Smooth muscle cell (in vitro differentiated cells): ENCODE measurements at regions not wholly inside any gene's neighbourhood (a gene's known extent, or its start where the extent isn't known, plus 50 kb on each side); places are given as distances from the start of the nearest gene placed in this dataset.

ENCODE experiments used
- DNase-seq: peaks from one replicate; lab custom pipeline; 2025; ENCODE audit not compliant: unreplicated experiment; lab: John Stamatoyannopoulos, UW
- H2AFZ ChIP-seq: fragments of 200-600 bp; sonication (generic); 2 replicates; pipeline ENCODE4 v1.6.0; 2016; ENCODE audit warnings: antibody characterized with exemption, low read depth, mild to moderate bottlenecking
- H3F3A ChIP-seq: fragments of 200-600 bp; sonication (generic); 2 replicates; pipeline ENCODE4 v1.6.0; 2017; ENCODE audit warnings: antibody characterized with exemption, low read depth
- H3K27ac ChIP-seq: fragments of 200-600 bp; sonication (generic); 2 replicates; pipeline ENCODE4 v1.5.1; 2016; ENCODE audit warnings: low read depth, mild to moderate bottlenecking
- H3K27me3 ChIP-seq: fragments of 200-600 bp; sonication (generic); 2 replicates; pipeline ENCODE4 v1.6.1; 2016; ENCODE audit warnings: low read depth, mild to moderate bottlenecking
- H3K36me3 ChIP-seq: fragments of 200-600 bp; sonication (generic); 2 replicates; pipeline ENCODE4 v1.5.1; 2016; ENCODE audit warnings: low read depth
- H3K4me1 ChIP-seq: fragments of 200-600 bp; sonication (generic); 2 replicates; pipeline ENCODE4 v1.5.1; 2016; ENCODE audit warnings: low read depth
- H3K4me2 ChIP-seq: fragments of 200-600 bp; sonication (generic); 2 replicates; pipeline ENCODE4 v1.6.0; 2016; ENCODE audit warnings: mild to moderate bottlenecking
- H3K4me3 ChIP-seq: fragments of 200-600 bp; sonication (generic); 2 replicates; pipeline ENCODE4 v1.5.1; 2016; ENCODE audit warnings: mild to moderate bottlenecking
- H3K79me2 ChIP-seq: fragments of 200-600 bp; sonication (generic); 2 replicates; pipeline ENCODE4 v1.6.0; 2016; ENCODE audit warnings: low read depth, mild to moderate bottlenecking
- H3K9ac ChIP-seq: fragments of 200-600 bp; sonication (generic); 2 replicates; pipeline ENCODE4 v1.6.0; 2016; ENCODE audit warnings: low read depth
- H3K9me3 ChIP-seq: fragments of 200-600 bp; sonication (generic); replicated peaks from 2 replicates; pipeline ENCODE4 v1.5.1; 2016; ENCODE audit warnings: low read depth
- H4K20me1 ChIP-seq: fragments of 200-600 bp; sonication (generic); 2 replicates; pipeline ENCODE4 v1.6.0; 2016; ENCODE audit warnings: low read depth
- CTCF ChIP-seq: fragments of 200-600 bp; sonication (generic); IDR thresholded peaks from 2 replicates; pipeline ENCODE4 v1.5.1; 2017; ENCODE audit warnings: borderline replicate concordance, mild to moderate bottlenecking, antibody characterized with exemption; ENCODE audit not compliant: insufficient read depth, poor library complexity, severe bottlenecking
- WGBS: methylation state at CpG from one replicate; pipeline ENCODE4 v1.1.7; 2016; ENCODE audit warnings: low lambda C conversion rate; 5-methylcytosine and 5-hydroxymethylcytosine counted together

- Histone ChIP-seq H3F3A (no peaks in the 10 kb centered on the region), H2AFZ (no peak overlapping the region), H3K4me1 (no peaks in the 10 kb centered on the region), H3K36me3 (no peaks in the 10 kb centered on the region), H3K27me3 (no peaks in the 10 kb centered on the region), H3K4me3 (no peak overlapping the region), H3K79me2 (no peaks in the 10 kb centered on the region), H3K27ac (no peak overlapping the region), H4K20me1 (no peaks in the 10 kb centered on the region), H3K4me2 (no peak overlapping the region), H3K9me3 (no peaks in the 10 kb centered on the region), H3K9ac (no peak overlapping the region)
- WGBS, result 99% methylated on average over 2 of the region's 2 CpGs
- TF ChIP-seq CTCF, result no peak
- no peak for DNase-seq
Observed at GRCh38 chr5:51018423-51018822, 352.0 kb downstream of the PARP8 start.

GRCh38 chr5:51024263-51024662 lies 357.8 kb downstream of the PARP8 start:
- Histone ChIP-seq H2AFZ (no peak overlapping the region), H3K4me2 (no peak overlapping the region), H3K27me3 (no peaks in the 10 kb centered on the region), H3K9me3 (no peaks in the 10 kb centered on the region), H4K20me1 (no peaks in the 10 kb centered on the region), H3K9ac (no peak overlapping the region), H3F3A (no peaks in the 10 kb centered on the region), H3K79me2 (no peaks in the 10 kb centered on the region), H3K4me3 (no peak overlapping the region), H3K27ac (no peak overlapping the region), H3K36me3 (no peaks in the 10 kb centered on the region), H3K4me1 (no peaks in the 10 kb centered on the region)
- no peak for TF ChIP-seq CTCF
- no peak for DNase-seq

- WGBS, result 77% methylated on average over 1 of the region's 1 CpG
- H3K9ac ChIP-seq, result no peak overlapping the region
- H3K4me3 ChIP-seq, result no peak overlapping the region
- no peaks in the 10 kb centered on the region for H3K27me3 ChIP-seq
- no peak overlapping the region for H3K4me2 ChIP-seq
- no peaks in the 10 kb centered on the region for H3K9me3 ChIP-seq
- H3F3A ChIP-seq, result no peaks in the 10 kb centered on the region
- no peak overlapping the region for H3K27ac ChIP-seq
- no peaks in the 10 kb centered on the region for H3K36me3 ChIP-seq
- no peak overlapping the region for H2AFZ ChIP-seq
- no peaks in the 10 kb centered on the region for H3K79me2 ChIP-seq
- no peak for DNase-seq
- H3K4me1 ChIP-seq, result no peaks in the 10 kb centered on the region
- TF ChIP-seq CTCF, result no peak
- H4K20me1 ChIP-seq, result no peaks in the 10 kb centered on the region
Observed at GRCh38 chr5:51027271-51027670, 356.0 kb upstream of the ISL1 start.

GRCh38 chr5:51028394-51028793 lies 354.9 kb upstream of the ISL1 start:
- H3K9ac ChIP-seq, result no peak overlapping the region
- no peaks in the 10 kb centered on the region for H3K27me3 ChIP-seq
- no peak overlapping the region for H3K4me3 ChIP-seq
- no peaks in the 10 kb centered on the region for H3F3A ChIP-seq
- no peak overlapping the region for H3K4me2 ChIP-seq
- H3K79me2 ChIP-seq, result no peaks in the 10 kb centered on the region
- WGBS, result 74% methylated on average over 1 of the region's 1 CpG
- no peaks in the 10 kb centered on the region for H4K20me1 ChIP-seq
- no peaks in the 10 kb centered on the region for H3K9me3 ChIP-seq
- H3K36me3 ChIP-seq, result no peaks in the 10 kb centered on the region
- H2AFZ ChIP-seq, result no peak overlapping the region
- H3K4me1 ChIP-seq, result no peaks in the 10 kb centered on the region
- DNase-seq, result no peak
- no peak for TF ChIP-seq CTCF
- no peak overlapping the region for H3K27ac ChIP-seq
